Left cardiac atrium (tissue), 4 donors: ENCODE measurements at regions not wholly inside any gene's neighbourhood (a gene's known extent, or its start where the extent isn't known, plus 50 kb on each side); places are given as distances from the start of the nearest gene placed in this dataset.

ENCODE experiments used
- ATAC-seq, 2 donors: fragments of 200-7000 bp; cut with Tn5 transposase; one replicate each; pipeline ENCODE4 v1.9.1; 2020; ENCODE audit warnings: mild to moderate bottlenecking in 2 of 2, moderate library complexity in 2 of 2
- DNase-seq: peaks from one replicate; pipeline ENCODE4 v3.0.0-alpha.2; 2020
- intact Hi-C, 2 donors: fragments of 100-400 bp; cut with DNase I; formaldehyde crosslinking; loops; one replicate each; pipeline versions ENCODE4 v1.14.1 to v1.15.1; 2022 to 2023
- donor health status: DM: no; HTN: yes; CAD: no.
- donor health status: DM: no; HTN: yes; CAD: no; lungs with severe emphysema.
- donor health status: DM: yes; HTN: yes; CAD: no.
- donor health status: Dilated cardiomyopathy.

DNA sequence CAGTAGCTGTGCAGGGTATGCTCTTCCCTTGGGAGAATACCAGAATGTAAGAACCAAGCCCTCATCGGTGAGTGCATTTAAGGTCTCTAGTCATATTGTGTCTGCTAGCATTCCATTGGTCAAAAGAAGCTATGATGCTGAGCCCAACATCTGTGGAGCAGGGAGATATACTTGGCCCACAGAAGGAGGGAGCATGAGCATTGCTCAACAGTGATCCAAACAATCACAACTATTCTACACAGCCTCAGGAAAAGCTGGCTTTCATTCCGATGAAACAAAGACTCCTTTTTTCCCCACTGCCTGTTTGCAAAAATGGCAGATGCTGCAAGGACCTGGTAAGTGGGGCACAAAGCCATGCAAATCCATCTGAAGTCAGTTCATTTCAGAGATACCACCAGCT is 80.6 kb upstream of the DHX15 start:
- peak; percentile 76 to 91 for ATAC-seq
- DNase-seq = no peak
- intact Hi-C loops = no loop called here

DNA sequence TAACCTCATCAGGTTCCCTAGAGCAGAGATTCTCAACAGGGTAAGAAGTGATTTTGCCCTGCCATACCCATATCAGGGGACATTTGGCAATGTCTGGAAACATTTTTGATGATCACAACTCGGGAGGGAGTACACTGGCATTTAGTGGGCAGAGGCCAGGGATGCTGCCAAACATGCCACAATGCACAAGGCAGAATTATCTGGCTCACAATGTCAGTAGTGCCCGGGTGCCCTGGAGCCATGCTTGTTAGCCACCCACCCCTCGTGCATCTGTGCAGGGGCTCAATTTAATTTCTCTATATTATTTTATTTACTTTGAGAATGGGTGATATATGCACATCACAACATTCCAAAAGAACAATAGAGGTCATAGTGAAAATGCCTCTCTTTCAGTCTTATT is 82.0 kb upstream of the DHX15 start:
- intact Hi-C loops = no loop called here
- ATAC-seq = no peak
- no peak for DNase-seq

DNA sequence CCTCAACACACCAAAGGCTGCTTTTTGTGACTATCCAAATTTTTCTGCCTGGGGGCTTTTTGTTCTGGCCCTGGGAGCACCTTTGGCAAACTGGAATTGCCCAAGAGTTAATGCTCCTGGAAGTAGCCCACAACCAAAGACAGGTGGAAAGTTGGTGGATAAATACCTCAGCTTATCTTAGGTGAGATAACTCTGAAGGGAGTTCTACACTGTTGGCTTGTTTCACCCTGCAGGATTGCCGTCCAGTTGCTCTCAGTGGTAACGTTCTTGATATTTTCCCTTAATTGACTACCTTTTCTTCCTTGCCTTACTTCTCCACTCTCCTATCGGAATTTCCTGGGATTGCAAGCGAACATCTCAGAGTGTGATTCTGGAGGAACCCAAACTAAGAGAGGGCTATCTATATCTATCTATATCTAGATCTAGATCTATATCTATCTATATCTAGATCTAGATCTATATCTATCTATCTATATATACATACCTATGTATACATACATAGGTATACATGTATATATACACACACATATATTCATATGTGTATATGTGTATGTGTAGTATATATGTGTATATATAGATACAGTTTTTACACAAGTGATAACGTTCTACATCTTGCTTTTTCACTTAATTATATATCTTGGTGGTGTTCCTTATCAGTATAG is 82.6 kb upstream of the DHX15 start:
- intact Hi-C loops = no loop called here
- ATAC-seq (no peak), DNase-seq (no peak)

DNA sequence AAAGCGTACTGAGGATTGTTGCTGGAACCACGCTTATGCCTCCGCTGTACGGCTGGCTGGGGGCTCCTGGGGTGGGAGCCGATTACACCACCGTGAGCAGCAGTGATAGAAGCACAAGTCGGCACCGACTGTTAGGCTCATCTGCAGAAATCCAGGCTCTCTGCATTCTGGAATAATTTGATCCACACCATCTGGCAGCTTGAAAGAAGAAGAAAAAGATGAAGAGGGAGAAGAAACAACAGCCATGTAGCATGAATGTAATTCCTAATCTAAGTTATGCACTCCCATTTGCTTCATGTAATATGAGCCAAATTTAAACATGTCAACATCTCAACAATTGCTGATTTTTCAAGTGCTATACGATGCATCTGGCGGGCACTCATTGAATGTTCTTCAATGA is 84.6 kb upstream of the DHX15 start:
- no peak for DNase-seq
- intact Hi-C loops = no loop called here
- ATAC-seq = no peak

- ATAC-seq (no peak), DNase-seq (no peak)
- intact Hi-C loops = no loop called here
These were observed 85.4 kb upstream of the DHX15 start for GRCh38 chr4:24669751-24670150.

GRCh38 chr4:24671849-24672248 is 87.5 kb upstream of the DHX15 start:
- ATAC-seq (no peak), DNase-seq (no peak)
- intact Hi-C loops = no loop called here

DNA sequence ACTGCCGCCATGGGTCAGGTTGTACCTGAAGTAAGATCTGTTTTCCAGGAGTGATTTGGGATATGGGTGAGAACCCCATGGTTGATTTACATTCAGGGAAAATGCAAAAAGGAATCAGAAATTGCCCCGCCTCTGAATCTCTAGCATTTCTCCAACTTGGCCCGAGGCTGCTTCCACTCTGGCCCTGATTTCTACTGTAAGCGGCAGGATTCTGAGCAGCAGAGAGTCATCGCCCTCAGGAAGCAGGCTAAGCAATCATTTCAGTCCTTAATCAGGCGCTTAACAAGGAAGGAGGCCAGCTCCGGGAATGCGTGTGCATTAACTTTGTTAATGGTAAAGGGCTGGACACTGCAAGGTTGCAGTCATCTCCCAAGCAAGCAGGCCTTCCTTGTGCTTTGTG is 88.5 kb upstream of the DHX15 start:
- ATAC-seq = no peak
- intact Hi-C loops = no loop called here
- DNase-seq = no peak

GRCh38 chr4:24674279-24674678 is 89.9 kb upstream of the DHX15 start:
- intact Hi-C loops = no loop called here
- no peak for ATAC-seq
- no peak for DNase-seq

DNA sequence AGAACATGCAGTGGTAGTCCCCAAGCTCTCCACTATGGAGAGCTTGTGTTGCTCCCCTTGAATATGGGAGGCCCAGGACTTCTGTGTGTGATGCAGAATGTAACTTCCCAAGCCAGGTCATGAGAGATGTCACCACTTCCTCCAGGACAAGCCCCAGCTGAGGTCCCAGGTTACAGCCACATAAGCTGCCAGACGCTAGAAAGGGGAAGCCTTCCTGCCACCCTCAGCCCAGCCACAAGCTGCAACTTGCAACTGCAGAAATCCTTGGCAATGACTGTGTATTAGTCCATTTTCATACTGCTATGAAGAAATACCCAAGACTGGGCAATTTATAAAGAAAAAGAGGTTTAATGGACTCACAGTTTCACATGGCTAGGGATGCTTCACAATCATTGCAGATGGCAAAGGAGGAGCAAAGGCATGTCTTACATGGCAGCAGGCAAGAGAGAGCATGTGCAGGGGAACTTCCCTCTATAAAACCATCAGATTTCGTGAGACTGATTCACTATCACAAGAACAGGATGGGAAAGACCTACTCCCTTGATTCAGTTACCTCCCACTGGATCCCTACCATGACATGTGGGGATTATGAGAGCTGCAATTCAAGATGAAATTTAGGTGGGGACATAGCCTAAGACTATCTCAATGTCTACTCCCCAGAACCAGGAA is 91.5 kb upstream of the DHX15 start:
- DNase-seq = no peak
- ATAC-seq = no peak
- intact Hi-C loops = no loop called here

GRCh38 chr4:24677909-24678308 is 93.6 kb upstream of the DHX15 start:
- intact Hi-C loops = no loop called here
- ATAC-seq = no peak
- no peak for DNase-seq

GRCh38 chr4:24680746-24681448 is 96.5 kb upstream of the DHX15 start:
- ATAC-seq (no peak), DNase-seq (no peak)
- intact Hi-C loops = loop anchor here in 1 of 2 donors (10.0 kb wide), 1 partner anchor 186 kb away; no protein-coding TSS in a partner anchor

GRCh38 chr4:24683116-24683515 is 98.8 kb upstream of the DHX15 start:
- ATAC-seq (no peak), DNase-seq (no peak)
- intact Hi-C loops = loop anchor here in 1 of 2 donors (10.0 kb wide), 1 partner anchor 188 kb away; no protein-coding TSS in a partner anchor

DNA sequence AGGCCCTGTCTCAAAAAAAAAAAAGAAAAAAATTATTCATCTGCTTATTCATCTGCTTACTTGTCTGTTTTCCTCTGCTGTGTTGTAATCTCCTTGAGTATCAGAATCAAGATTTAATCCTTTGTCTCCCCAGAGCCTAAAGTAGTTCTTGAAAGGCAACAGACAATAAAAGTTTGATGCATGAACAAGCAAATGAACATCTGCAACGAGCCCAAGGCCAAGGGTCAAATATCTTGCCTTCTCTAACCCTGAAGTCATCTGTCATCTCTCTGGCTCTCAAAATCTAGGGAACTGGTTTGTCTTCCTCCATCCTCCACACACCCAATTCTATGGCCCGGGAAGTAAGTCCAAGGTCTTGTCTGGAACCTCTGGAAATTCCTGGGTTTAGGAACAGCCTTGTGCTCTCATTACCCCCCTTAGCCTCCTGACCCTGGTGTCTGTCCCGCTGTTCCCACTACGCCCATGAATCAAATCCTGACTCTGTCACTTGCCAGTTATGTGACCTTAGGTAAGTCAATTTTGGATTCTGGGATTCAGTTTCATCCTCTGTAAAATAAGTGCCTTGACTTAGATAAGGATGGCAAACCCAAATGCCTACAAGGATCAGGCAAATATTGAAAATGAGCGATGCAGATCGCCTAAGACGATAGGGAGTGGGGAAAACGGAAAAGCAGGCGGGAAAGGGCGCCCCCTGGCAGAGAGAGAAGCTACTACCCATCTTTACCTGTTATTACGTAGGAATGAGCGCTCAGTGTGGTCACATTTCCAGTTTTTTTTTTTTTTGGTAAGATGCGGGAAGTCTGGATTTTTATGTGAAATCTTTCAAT is 102.7 kb upstream of the DHX15 start:
- intact Hi-C loops = loop anchor here in 1 of 2 donors (10.0 kb wide), 1 partner anchor 192 kb away; no protein-coding TSS in a partner anchor
- peak in 1 of 2 donors; percentile 25 for ATAC-seq
- DNase-seq = no peak

- no peak for DNase-seq
- no peak for ATAC-seq
- intact Hi-C loops = loop anchor here in 1 of 2 donors (10.0 kb wide), 1 partner anchor 194 kb away; no protein-coding TSS in a partner anchor
These were observed 104.1 kb upstream of the DHX15 start for GRCh38 chr4:24688453-24688852.

GRCh38 chr4:24689212-24689611 is 104.9 kb upstream of the DHX15 start:
- intact Hi-C loops = loop anchor here in 1 of 2 donors (10.0 kb wide), 1 partner anchor 194 kb away; no protein-coding TSS in a partner anchor
- no peak for DNase-seq
- ATAC-seq = no peak

DNA sequence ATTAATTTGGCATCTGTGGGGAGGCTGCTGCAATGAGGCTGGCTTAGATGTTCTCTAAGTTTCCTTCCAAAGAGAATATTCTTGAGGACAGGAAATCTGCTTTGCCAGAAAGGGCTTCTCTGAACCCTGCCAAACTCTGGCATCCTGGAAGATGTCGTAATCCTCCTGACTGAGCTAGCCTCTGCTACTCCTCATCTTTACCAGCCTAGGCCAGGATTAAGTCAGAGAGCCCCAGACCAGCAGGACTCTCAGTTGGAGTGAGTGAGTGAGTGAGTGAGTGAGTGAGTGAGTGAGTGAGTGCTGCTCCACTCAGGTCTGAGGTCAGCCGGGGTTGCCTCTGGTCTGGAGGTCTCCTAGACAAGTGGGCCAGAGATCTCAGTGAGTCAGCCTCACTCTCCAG is 104.9 kb upstream of the SOD3 start:
- DNase-seq (no peak), ATAC-seq (peak; percentile 49 to 84)
- intact Hi-C loops = no loop called here

DNA sequence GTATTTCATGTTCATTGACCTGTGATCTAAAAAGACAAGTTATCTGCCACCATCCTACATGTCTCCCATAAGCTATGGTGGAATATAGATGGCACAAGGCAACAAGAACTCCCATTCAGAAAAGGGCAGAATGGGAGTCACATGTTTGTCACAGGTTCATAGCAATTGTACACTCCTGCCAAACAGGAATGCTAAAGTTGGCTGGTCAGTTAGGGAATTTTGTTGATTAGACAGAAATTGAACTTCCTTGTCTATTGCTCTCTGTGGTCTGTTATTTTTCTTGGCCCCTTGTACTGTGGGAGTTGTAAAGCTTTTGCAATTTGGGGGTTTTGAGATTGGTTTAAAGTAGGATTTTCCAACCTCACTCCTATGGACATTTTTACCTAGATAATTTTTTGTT is 101.7 kb upstream of the SOD3 start:
- intact Hi-C loops = no loop called here
- ATAC-seq (no peak), DNase-seq (no peak)

DNA sequence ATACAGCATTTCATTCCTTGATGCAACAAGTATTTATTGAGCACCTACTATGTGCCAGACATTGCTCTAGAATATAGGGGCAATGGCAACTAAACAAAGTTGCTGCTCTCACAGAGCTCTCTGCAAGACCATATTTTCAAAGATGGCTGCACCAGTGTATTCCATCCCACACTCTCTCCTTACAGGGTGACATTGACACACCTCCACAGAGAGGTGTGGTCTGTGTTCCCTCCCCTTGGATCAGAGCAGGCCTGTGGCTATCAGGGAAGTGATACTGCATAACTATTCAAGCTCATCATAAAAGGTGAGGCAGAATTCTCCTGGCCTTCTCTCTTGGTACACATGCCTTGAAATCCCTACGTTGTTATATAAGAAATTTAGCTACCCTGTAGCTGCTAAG is 95.3 kb upstream of the SOD3 start:
- ATAC-seq (no peak), DNase-seq (no peak)
- intact Hi-C loops = no loop called here

DNA sequence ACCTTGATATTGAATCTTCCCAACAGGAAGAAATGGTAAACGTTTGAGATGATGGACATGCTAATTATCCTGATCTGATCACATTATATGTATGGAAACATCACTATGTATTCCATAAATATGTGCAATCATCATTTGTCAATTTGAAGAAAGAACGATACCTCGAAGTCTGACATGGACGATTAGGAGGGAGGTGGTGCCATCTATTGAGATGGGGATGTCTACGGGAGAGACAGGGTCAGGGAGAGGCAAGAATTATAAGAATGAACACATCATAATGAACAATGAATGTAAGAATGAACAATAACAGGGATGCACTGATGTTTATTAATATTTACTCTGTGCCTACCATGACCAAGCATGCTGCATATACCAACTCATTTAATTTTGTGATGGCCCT is 93.7 kb upstream of the SOD3 start:
- DNase-seq (no peak), ATAC-seq (no peak)
- intact Hi-C loops = no loop called here

- ATAC-seq (no peak), DNase-seq (no peak)
- intact Hi-C loops = no loop called here
These were observed 93.1 kb upstream of the SOD3 start for GRCh38 chr4:24702281-24702680.
